ENCODE measurements at regions not wholly inside any gene's neighbourhood (a gene's known extent, or its start where the extent isn't known, plus 50 kb on each side); places are given as distances from the start of the nearest gene placed in this dataset.

DNA sequence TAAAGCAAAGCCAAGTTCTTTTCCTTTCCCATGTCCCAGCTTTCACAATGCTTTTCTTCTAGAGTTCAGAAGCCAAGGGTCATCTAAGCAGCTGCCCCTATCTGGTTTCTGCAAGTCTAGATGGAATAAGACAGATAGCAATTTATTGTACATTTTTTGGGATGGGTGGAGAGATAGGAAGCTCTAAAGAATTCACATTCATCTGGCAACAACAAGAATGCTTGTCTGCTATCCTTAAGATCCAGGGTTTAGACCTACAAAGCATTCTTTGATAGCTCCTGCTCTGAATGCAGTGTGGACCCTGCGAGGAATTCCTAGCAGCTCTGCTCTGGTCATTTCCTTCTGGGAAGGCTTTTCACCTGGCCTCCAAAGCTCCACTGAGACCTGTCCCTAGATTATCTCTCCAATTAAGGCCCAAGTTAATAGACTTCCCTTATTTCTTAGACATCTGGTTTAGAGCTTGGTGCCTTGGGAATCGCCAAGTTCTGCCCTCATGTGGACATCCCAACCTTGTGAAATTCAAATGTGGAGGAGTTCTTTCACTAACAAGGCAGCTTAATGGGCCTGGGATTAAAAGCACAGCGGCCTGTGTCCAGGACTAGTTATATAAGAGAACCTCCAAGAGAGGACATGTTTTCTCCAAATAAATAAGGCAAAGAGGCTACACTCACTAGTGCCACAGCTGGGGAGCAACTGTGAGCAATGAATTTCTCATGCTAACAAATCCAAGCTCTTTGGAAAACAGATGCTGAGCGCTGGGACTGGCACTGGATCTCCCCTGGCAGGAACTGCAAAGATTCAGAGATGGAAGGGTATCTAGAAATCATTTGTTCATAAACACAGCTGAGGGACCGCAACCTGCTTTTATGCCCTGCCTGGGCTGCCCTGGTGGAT lies 384.5 kb upstream of the DDHD1 start:
- TF ChIP-seq, protein P1, sequence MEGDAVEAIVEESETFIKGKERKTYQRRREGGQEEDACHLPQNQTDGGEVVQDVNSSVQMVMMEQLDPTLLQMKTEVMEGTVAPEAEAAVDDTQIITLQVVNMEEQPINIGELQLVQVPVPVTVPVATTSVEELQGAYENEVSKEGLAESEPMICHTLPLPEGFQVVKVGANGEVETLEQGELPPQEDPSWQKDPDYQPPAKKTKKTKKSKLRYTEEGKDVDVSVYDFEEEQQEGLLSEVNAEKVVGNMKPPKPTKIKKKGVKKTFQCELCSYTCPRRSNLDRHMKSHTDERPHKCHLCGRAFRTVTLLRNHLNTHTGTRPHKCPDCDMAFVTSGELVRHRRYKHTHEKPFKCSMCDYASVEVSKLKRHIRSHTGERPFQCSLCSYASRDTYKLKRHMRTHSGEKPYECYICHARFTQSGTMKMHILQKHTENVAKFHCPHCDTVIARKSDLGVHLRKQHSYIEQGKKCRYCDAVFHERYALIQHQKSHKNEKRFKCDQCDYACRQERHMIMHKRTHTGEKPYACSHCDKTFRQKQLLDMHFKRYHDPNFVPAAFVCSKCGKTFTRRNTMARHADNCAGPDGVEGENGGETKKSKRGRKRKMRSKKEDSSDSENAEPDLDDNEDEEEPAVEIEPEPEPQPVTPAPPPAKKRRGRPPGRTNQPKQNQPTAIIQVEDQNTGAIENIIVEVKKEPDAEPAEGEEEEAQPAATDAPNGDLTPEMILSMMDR (IDR thresholded peaks at IDR 0.05) = no peak
- TF ChIP-seq POLR2A (IDR thresholded peaks at IDR 0.05) = no peak
